Stimulated activated CD4-positive, alpha-beta T cell treated with anti-CD3 and anti-CD28 coated beads, TNF-alpha, amount 100 ng/mL, for 4 hours (primary cell): ENCODE measurements at regions not wholly inside any gene's neighbourhood (a gene's known extent, or its start where the extent isn't known, plus 50 kb on each side); places are given as distances from the start of the nearest gene placed in this dataset.
"Not testable (repeated sequence)": the region's sequence is repeated elsewhere in the genome, so short reads cannot be mapped to it uniquely, and the experiment has no call there.

ENCODE experiments used
- DNase-seq, 3 experiments: peaks; one replicate each; pipeline ENCODE4 v3.0.0-alpha.2; 2020; ENCODE audit warnings: low read depth in 3 of 3

DNA sequence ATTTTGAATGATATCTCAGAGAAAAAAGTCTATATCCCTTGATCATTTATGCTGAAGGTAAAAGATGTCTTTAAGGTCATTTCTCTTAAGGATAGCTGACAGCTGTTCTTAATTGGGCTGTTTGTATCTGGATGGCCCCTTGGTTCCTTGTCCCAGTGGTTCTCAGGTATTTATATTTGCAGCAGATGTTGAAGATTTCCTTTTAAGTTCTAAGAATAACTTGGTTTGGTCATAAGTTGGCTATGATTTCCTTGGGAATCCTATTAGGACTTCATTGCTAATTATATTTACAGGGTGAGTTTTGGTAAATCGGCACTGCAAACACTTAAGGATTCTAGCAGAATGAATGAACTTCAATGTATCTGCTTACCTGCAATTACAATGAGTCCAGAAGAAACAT, 460.4 kb upstream of the SGO1 start:
- no peak for DNase-seq

DNA sequence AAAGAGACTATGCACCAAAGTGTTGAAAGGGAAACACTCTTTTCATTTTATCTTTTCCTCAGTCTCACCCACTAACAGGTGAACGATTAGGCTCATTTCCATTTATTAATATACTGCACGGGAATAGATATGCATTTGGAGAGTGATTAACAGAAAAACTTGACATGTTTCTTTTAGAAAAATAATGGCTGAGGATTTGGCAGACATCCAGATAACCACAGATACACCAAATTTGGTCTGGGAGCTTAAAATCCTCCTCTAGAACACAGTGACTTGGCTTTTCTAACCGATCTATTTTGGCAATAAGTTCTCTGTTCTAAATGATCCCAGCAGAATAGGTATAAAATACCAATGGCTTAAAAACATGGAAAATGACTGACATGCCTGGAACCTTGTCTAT, 459.3 kb upstream of the SGO1 start:
- DNase-seq: no peak

DNA sequence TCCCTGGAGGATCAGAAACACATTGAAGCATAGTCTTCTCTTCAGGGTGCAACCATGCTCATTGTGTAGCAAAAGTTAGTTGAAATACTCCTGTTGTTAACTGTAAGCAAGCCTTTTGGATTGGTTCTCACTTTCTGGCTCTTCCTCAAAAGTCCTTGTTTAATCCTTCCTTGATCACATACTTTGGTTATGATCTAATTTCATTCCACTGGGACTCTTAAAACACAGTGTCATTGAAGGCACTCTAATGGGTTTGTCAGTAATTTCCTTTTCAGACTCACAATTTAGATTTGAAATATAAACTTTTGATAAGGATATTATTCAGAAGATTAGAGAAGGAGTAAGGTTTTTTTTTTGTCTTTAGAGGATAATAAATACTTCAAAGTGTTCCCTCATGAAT, 451.7 kb upstream of the SGO1 start:
- DNase-seq: no peak

DNA sequence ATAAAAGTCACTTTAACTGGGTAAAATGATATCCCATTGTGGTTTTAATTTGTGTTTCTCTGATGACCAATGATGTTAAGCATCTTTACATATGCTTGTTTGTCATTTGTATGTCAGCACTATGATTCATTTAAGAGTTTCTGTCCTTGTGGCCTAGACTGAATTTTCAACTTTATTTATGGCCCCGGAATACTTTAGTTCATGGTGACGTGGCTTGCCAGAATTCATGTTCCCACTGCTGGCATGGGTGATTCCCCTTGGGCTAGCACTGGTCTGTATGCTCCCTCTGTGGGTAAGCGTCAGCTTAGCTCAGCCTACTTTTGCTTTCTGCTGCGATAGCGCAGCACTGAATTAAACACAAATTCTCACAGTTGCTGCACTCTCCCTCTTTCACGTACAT, 436.3 kb upstream of the SGO1 start:
- no peak for DNase-seq

DNA sequence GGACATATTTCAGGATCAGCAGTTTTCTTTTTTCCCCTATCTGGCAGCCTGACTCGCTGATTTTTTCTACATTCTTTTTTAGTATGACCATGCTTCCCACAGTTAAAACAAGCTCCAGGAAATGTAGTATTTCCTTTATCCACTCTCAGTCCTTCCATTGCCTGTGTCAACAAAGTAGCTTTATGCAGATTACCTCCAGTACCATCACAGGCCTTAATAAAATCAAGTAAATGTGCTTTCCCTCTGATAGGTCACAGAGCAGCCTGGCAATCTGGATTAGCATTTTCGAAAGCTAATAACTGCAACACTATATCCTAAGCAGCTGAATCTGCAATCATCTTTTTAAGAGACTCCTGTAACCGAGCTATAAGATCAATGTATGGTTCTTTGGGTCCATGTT, 432.6 kb upstream of the SGO1 start:
- not testable (repeated sequence) for DNase-seq

DNA sequence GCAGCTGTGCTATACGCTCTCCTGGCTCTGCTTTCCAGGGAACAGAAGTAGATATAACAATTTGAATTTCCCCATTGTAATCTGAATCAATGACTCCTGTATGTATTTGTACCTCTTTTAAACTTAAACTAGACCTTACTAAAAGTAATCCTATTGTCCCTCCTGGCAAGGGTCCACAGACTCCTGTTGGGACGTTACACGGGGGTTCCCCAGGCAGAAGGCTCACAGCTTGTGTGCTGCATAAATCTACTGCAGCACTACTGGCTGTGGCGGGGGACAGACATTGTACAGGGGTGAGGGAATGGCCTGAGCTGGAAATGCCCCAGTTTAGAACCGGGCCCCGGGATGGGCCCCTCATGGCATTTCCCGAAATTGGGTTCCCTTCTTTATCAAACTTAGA, 432.2 kb upstream of the SGO1 start:
- not testable (repeated sequence) for DNase-seq

DNA sequence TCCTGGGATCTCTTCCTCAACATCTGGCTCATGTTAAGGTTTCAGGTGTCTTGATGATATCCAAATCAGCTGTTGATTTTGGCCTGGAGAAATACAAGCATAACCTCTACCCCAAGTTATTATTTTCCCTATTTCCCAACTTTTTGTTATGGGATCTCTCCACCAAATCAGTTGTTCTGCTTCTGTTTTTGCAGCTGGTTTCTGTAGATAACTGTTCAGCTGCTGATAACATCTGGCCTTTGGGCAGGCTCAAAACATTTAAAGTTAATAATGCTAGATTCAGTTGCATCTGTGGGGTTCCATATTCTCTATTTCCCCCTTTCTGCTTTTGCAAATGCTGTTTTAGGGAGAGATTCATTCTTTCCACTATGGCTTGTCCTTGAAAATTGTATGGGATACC, 430.0 kb upstream of the SGO1 start:
- DNase-seq: not testable (repeated sequence)

DNA sequence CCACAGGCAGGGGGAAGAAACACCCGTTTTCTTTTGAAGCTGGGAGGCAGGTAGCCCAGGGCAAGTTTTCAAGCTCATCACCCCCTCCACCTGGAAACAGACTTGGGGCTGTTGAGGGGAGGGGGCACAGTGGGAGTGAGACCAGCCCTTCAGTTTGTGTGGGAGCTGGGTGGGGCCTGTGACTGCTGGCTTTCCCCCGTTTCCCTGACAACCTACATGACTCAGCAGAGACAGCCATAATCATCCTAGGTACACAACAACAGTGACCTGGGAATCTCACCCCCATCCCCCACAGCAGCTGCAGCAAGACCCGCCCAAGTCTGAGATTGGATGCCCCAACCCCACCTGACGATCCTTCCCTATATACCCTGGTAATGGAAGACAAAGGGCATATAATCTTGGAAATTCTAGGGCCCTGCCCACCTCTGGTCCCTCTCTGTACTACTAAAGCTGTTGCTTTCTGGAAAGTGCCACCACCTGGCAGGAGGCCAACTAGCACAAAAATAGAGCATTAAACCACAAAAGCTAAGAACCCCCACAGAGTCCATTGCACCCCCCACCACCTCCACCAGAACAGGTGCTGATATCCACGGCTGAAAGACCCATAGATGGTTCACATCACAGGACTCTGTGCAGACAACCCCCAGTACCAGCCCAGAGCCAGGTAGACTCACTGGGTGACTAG, 422.2 kb upstream of the SGO1 start:
- DNase-seq: no peak

DNA sequence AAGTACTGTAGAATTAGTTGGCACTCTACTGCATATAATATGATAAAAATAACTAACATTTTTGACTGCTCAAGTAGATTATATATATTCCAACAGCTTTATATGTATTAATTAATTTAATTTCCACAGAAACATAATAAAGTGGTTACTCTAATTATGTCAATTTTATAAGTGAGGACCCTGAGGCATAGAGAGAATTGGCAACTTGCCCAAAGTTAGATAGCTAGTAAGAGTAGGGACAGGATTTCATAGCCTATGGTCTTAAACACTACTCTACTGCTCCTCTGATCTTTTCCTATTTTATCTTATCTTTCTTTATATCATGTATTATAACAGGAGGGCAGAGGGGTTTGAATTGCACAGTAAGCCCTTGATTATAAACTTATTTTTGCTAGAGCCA, 418.7 kb upstream of the SGO1 start:
- no peak for DNase-seq

DNA sequence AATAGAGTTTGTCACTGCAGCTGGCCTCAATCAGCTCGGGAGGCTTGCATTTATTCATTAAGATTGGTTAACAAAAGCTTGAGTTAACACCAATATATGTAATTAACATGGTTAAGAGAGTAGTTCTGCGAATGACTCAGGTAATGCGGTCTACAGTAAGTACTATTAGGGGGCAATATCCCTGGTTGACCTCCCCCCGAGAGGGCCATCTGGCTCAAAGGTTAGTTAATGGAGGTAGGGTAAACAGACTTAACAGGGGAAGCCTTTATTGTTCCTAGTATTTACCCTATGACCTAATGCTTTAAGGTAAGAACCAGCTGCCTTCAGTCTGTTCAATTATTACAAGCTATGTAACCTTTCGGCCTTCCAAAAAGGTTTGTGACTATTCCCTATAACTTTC, 403.3 kb upstream of the SGO1 start:
- no peak for DNase-seq

DNA sequence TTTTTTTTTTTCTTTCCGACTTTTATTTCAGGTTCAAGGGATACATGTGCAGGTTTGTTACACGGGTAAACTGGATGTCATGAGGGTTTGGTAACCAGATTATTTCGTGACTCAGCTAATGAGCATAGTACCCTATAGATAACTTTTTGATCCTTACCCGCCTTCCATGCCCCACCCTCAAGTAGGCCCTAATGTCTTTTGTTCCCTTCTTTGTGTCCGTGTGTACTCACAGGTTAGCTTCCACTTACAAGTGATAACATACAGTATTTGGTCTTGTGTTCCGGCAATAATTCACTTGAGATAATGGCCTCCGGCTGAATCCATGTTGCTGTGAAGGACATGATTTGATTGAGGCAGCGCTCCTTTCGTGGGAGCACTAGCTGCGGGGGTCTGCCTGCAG, 402.8 kb upstream of the SGO1 start:
- DNase-seq: no peak

DNA sequence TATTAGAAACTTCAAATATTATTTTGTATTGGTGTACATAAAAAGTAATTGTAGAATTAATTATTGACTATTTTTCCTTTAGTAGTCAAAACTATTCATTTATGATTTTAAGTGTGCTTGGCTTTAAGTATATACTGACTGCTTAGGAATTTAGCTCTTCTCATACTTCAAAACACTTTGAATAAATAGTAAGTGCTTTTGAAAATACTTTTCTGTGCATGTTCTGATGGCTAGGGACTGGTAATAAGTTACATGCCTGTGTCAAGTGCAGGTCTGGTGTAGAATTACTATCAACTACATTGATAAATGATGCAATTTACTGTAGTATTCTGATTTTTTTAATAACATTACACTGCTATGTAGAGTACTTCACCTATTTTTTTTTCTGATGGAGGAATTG, 397.6 kb upstream of the SGO1 start:
- DNase-seq: no peak

DNA sequence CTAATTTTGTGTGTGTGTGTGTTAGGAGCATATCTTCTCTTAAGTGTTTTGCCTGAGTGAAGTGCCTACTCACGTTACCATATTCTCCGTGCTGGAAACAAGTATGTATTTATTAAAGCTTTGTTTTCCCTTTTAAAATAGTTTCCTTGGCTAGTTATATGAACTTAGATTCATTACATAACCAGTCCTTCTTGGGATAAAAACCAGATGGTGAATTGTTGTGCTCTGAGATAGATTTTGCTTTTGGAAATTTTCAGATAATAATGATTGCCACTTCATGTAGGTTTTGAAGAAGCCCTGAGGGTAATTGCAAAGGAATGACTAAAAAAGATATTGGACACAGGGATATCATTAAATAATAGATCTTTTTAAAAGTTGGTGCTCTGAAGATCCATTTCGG, 390.2 kb upstream of the SGO1 start:
- no peak for DNase-seq

DNA sequence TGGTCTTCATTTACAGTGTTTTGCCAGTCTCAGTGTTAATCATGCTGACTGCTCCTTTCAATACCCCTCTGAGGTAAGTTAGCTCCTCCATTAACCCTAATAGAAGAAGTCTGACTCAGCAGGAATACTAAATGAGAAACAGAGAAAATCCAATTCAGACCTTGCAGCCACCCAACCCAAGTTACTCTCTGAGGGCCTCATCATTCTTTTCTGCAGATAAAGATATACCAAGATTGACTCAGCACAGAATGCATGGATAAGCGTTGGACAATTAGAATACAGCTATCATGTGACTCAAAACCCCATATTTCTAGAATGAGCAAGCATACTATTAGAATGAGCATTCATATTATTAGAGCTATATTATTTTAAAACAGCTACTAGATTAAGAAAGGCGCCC, 389.1 kb upstream of the SGO1 start:
- no peak for DNase-seq

DNA sequence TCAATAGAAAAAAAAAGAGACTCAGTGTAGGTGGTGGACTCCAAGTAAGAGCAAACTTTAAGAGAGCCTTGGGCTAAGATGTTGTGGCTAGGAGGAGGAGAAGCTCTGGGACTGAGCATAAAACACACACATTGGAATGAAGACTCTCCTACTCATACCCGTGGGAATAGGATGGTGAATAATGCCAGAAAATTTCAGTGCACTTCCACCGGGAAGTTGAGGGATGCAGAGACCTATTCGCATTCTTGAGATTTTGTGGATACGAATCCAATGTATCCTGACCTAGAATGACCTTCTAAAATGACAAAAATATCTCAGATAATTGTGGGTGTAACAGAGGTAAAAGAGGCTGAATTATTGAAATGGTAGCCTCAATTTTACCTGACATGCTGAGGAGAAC, 388.7 kb upstream of the SGO1 start:
- DNase-seq: no peak

DNA sequence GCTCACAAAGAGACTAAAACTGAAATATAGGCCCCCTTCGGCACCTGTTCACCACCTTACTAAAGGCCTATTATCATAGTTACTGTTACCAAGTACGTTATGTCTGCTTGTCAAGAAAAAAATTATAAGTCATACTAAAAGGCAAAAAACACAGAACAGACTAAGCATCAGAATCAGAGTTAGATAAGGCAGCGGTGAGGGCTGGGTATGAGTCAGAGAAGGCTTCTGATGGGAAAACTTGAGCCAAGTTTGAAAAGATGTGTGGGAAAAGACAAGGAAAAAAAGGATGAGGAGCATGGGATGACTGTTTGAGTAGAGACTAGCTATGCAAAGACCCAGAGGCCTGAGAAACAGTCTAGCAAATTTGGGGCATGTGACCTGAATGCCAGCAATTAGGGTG, 387.2 kb upstream of the SGO1 start:
- DNase-seq: no peak

DNA sequence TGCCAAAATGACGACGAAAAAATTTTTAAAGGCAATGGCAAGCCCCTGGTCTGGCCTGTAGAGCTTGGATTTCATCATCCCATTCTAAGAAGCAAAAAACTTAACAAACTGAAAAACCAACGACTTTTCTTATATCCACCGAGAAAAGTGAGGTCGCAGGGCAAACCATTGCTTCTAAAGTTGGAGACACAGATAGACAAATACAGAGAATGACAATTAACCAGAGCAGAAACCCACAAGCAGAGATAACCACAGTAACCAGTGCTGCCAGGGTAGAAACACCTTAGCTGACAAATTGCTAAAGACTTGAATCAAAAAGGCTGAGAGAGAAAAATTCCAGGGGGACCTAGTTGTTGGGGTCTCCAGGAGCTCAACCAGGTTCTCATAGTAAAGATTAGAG, 386.5 kb upstream of the SGO1 start:
- DNase-seq: no peak

DNA sequence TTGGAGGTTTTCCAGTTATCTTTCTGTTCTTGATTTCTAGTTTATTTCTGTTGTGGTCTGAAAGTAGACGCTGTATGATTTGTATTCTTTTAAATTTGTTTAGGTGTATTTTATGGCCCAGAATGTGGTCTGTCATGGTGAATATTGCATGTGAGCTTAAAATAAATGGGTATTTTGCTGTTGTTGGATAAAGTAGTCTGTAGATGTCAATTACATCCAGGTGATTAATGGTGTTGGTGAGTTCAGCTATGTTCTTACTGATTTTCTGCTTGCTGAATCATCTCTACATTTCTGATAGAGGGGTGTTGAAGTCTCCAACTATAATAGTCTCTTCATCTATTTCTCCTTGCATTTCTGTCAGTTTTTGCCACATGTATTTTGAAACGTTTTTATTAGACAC, 383.3 kb upstream of the SGO1 start:
- no peak for DNase-seq

DNA sequence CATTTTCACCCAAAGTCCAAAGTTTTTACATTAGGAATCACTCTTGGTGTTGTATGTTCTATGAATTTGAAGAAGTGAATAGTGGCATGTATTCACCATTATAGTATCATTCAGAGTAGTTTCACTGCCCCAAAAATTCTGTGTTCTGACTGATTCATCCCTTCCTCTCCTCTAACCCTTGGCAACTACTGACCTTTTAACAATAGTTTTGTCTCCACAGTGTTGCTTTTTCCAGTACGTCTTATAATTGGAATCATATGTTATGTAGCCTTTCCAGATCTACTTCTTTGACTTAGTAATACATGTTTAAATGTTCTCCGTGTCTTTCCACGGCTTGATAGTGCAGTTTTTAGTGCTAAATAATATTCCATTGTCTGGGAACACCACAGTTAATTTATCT, 379.0 kb upstream of the SGO1 start:
- DNase-seq: no peak

DNA sequence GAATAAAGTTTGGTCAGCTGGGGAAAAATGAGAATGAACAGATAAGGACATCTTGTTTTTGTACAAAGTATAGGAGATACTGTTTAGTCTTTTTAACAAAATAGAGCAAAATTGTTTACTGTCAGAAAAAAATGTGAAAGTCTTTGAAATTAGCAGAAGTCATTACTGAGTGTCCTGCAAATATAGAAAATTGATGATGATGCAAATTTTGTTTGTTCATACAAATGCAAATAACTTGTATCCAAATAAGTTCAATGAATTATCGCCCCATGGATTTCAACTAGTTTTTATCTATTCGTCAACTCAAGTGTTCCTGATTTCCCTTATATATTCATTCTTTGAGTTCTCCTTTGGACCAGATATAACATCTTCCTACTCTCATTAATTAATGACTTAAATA, 378.0 kb upstream of the SGO1 start:
- no peak for DNase-seq

DNA sequence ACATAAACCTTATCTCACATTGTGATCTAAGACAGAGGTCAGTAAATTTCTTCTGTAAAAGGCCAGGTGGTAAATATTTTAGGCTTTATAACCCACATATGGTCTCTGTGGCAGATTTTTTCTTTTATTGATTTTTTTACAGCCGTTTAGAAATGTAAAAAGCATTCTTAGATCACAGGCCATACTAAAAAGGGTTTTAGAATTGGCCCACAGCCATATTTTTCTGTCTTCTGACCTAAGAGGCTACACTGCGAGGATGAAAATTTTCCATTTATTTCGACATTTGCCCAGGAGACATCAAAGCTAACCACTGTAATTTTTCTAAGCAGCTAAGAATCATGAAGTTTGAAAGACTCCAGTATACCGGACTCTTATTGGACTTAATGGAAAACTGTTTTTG, 377.2 kb upstream of the SGO1 start:
- no peak for DNase-seq

DNA sequence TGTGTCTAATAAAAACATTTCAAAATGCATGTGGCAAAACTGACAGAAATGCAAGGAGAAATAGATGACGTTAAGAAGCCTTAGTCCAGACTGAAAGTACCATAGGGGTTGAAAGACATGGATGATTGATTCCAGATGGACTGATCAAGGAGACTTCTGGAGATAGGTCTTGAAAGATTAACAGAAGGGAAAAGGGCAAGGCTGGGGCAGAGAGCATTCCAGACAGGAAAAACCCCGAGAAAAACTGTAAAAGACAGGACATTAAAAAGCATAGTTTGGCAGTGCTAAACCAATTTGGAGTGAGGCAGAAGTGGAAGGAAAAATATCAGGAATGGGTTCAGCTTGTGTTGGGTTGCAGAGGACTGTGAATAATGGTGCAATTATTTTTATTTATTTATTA, 375.2 kb upstream of the SGO1 start:
- no peak for DNase-seq

DNA sequence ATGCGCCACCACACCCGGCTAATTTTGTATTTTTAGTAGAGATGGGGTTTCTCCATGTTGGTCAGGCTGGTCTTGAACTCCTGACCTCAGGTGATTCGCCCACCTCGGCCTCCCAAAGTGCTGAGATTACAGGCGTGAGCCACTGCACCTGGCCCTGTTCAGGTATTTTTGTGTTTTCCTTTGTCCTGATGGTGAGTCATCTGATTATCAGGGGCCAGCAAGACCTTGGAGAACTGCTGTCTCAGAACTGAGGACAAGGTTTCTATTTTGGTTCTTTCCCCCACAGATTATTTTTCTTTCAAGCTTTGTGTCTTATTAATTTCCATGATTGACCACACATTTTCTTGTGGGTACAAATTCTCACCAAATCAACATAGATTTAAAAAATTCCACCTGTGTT, 374.4 kb upstream of the SGO1 start:
- DNase-seq: not testable (repeated sequence)

DNA sequence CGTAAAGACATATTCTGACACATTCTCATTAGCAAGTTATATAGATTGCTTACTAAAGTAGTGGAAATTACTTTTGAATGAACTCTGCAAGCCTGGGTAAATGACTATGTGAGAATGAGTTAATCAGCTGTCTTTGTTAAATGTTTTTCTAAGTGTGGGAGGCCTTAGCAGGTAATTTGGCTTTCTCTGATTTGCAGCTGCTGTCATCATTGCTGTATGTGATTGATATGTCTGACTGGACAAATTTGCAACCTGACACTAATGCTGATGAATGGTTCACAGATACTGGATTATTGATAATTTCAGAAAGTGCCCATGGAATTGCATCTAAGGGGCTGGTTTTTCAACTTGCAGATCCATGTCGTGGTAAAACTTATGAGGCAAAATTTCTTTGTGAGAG, 372.2 kb upstream of the SGO1 start:
- no peak for DNase-seq

DNA sequence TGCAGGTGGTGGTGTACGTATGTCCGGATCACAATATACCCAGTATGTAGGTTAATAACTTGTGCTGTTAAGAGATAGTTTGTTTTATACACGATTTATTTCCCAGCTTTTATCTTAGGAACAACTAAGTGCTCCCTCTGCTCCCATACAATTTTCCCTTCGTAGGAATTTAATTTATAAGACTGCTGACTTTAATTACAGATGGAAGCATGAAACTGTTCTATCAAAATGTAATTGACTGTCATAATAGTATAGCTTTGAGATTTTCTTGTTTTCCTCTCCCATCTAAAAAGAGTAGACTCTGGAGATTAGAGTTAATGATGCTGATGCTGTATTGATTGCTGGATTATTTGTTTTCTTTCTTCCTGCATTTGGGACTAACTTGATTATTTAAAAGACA, 370.7 kb upstream of the SGO1 start:
- no peak for DNase-seq
